Activated CD4-positive, alpha-beta T cell treated with anti-CD3 and anti-CD28 coated beads, Interleukin-2, amount 10 ng/mL, durations not matched to agents 7 days and 5 days (primary cell): ENCODE measurements at regions not wholly inside any gene's neighbourhood (a gene's known extent, or its start where the extent isn't known, plus 50 kb on each side); places are given as distances from the start of the nearest gene placed in this dataset.
"Not testable (repeated sequence)": the region's sequence is repeated elsewhere in the genome, so short reads cannot be mapped to it uniquely, and the experiment has no call there.

ENCODE experiments used
- CTCF ChIA-PET: fragments of 350-600 bp; sonication (Branson Sonifier 250); formaldehyde crosslinking; loops from one replicate; lab custom pipeline; 2021; ENCODE audit warnings: antibody characterized with exemption; lab: Charles Lee
- POLR2A ChIA-PET: fragments of 350-600 bp; sonication (Branson Sonifier 250); formaldehyde crosslinking; loops from one replicate; lab custom pipeline; 2021; ENCODE audit warnings: antibody characterized with exemption; lab: Charles Lee
- DNase-seq: peaks from one replicate; pipeline ENCODE4 v3.0.0-alpha.2; 2020
- H3K27ac Mint-ChIP-seq: one replicate; pipeline ENCODE4 v1.8.0; 2021; ENCODE audit warnings: mild to moderate bottlenecking, moderate library complexity, mixed read lengths
- H3K27me3 Mint-ChIP-seq: one replicate; pipeline ENCODE4 v1.8.0; 2021; ENCODE audit warnings: mixed read lengths
- H3K36me3 Mint-ChIP-seq: one replicate; pipeline ENCODE4 v1.8.0; 2021; ENCODE audit warnings: low read depth, mixed read lengths
- H3K4me1 Mint-ChIP-seq: one replicate; pipeline ENCODE4 v1.8.0; 2021; ENCODE audit warnings: mixed read lengths
- H3K4me3 Mint-ChIP-seq: one replicate; pipeline ENCODE4 v1.8.0; 2021; ENCODE audit warnings: mild to moderate bottlenecking, moderate library complexity, mixed read lengths
- H3K9me3 Mint-ChIP-seq: one replicate; pipeline ENCODE4 v1.8.0; 2021; ENCODE audit warnings: mixed read lengths

- peak overlapping the region; percentile 96 for H3K27ac Mint-ChIP-seq
- no peak for DNase-seq
- H3K27me3 Mint-ChIP-seq, result no peaks in the 10 kb centered on the region
- CTCF ChIA-PET, result interaction anchor here (0.7 to 1.5 kb wide), 4 partner anchors 8 to 149 kb away, joined by 4 read pairs; no protein-coding TSS in a partner anchor
- peak overlapping the region; percentile 85 for H3K4me3 Mint-ChIP-seq
- H3K36me3 Mint-ChIP-seq, result no peaks in the 10 kb centered on the region
- peaks cover 4% of the 10 kb centered on the region for H3K9me3 Mint-ChIP-seq
- POLR2A ChIA-PET, result no interaction called here
- peaks cover 10% of the 10 kb centered on the region for H3K4me1 Mint-ChIP-seq
These were observed 114.1 kb downstream of the NRN1 start for GRCh38 chr6:5892669-5893068.

DNA sequence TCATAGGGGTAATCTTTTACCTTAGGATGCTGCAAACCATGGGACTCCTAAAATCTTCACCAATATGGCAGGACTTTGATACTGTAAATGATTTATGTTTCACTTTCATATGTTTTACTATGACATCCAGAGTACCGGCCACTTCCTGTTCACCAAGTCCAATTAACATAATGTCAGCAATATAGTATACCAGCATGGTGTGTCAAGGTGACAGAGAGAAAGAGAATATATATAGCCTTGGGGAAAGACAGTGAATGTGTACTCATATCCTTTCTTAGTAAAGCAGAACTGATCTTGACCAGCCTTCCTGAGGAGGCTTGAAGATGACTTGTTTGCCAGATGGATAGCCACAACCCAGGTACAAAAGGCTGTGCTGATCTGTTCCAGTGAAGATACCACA is 127.9 kb downstream of the NRN1 start:
- Mint-ChIP-seq H3K9me3 (peaks cover 11% of the 10 kb centered on the region), H3K36me3 (no peaks in the 10 kb centered on the region), H3K27ac (no peak overlapping the region), H3K4me1 (peaks cover 18% of the 10 kb centered on the region), H3K27me3 (peaks cover 5% of the 10 kb centered on the region), H3K4me3 (no peak overlapping the region)
- DNase-seq, result no peak
- ChIA-PET POLR2A (no interaction called here), CTCF (no interaction called here)

DNA sequence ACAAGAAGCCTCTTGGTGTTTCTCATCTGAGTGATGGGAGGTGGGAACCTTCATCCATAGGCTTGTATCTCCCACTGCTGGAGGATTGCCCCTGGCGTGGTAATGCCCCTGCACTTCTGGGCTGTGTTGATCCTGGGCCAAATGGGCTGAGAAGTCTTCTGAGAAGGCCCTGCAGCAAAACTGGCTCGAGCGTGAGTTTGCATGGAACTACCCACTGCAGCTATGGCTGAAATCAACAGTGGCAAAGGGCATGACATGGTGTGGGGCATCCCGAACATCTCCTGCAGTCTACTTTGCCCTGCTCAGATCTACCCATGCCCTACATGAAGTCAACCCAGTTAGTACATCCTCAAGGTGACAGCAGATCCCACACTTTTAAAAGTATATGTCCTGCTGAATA is 130.6 kb downstream of the NRN1 start:
- Mint-ChIP-seq H3K36me3 (peaks cover 8% of the 10 kb centered on the region), H3K4me1 (peaks cover 28% of the 10 kb centered on the region), H3K27me3 (no peaks in the 10 kb centered on the region), H3K4me3 (no peak overlapping the region), H3K27ac (no peak overlapping the region), H3K9me3 (peaks cover 19% of the 10 kb centered on the region)
- CTCF ChIA-PET, result interaction anchor here (0.8 kb wide), 1 partner anchor 16 kb away, joined by 4 read pairs; no protein-coding TSS in a partner anchor
- POLR2A ChIA-PET, result no interaction called here
- DNase-seq, result no peak

DNA sequence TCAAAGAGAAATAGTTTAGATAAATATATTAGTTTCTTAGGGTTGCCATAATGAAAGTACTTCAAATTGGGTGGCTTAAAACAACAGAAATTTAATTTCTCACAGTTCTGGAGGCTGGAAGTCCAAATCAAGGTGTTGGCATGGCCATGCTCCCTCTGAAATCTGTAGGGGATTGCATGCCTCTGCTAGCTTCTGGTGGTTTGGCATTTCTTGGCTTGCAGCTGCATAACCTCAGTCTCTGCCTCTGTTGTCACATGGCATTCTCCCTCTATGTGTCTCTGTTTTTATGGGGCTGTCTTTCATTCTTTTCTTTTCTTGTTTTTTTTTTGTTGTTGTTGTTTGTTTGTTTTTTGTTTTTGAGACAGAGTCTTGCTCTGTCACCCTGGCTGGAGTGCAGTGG is 132.7 kb downstream of the NRN1 start:
- CTCF ChIA-PET, result interaction anchor here (0.7 to 1.0 kb wide), 2 partner anchors 10 to 144 kb away, joined by 3 to 4 read pairs; no protein-coding TSS in a partner anchor
- H3K27ac Mint-ChIP-seq, H3K36me3 Mint-ChIP-seq, H3K4me3 Mint-ChIP-seq, POLR2A ChIA-PET, H3K27me3 Mint-ChIP-seq, DNase-seq: not testable (repeated sequence)
- Mint-ChIP-seq H3K4me1 (peaks cover 40% of the 10 kb centered on the region), H3K9me3 (peaks cover 17% of the 10 kb centered on the region)

DNA sequence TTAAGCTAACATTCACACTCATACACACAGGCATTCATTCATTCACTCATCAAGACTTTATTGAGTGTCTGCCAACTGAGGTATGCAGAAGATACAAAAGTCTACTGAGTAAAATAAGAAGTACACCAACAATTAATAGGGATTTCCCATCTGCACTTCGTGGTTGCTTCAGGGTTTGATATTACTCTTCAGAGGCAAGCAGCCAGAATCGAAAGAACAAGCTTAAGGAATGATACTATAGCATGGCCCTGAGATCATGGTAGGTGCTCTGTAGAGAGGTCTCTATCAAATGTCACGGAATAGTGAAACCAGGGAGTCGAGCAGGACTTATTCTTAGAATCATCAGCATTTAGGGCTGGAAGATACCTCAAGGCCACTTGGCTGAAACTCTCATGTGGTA is 135.4 kb downstream of the NRN1 start:
- Mint-ChIP-seq H3K9me3 (peaks cover 10% of the 10 kb centered on the region), H3K36me3 (peaks cover 14% of the 10 kb centered on the region), H3K4me3 (no peak overlapping the region), H3K4me1 (peaks cover 54% of the 10 kb centered on the region), H3K27me3 (no peaks in the 10 kb centered on the region), H3K27ac (no peak overlapping the region)
- no peak for DNase-seq
- ChIA-PET POLR2A (interaction anchor here (0.8 kb wide), 1 partner anchor 263 kb away, joined by 5 read pairs; no protein-coding TSS in a partner anchor), CTCF (no interaction called here)

GRCh38 chr6:5869676-5870075 is 137.0 kb downstream of the NRN1 start:
- Mint-ChIP-seq H3K9me3 (peaks cover 19% of the 10 kb centered on the region), H3K4me1 (peaks cover 64% of the 10 kb centered on the region), H3K27ac (peak overlapping the region; percentile 86), H3K36me3 (peaks cover 22% of the 10 kb centered on the region), H3K4me3 (no peak overlapping the region), H3K27me3 (no peaks in the 10 kb centered on the region)
- POLR2A ChIA-PET, result no interaction called here
- CTCF ChIA-PET, result interaction anchor here (0.5 to 0.6 kb wide), 2 partner anchors 10 to 239 kb away, joined by 3 read pairs; no protein-coding TSS in a partner anchor
- no peak for DNase-seq

DNA sequence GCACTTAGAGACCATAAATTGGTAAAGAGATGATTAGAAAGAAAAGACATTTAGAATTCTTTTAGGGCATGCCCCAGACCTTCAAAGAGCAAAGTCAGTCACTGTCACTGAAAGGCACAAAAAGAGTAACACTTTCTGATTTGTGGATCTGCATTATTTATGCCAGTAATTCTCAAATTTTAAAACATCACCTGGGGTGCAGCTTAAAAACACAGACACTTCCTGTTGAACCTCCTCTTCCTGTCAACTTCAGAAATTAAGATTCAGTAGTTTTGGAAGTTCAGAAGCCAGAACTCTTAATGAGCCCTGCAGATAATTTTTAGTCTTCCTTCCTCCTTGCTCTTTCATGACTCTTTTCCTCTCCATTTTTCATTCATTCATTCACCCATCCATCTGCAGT is 137.5 kb downstream of the NRN1 start:
- DNase-seq, result no peak
- CTCF ChIA-PET, result interaction anchor here (0.5 to 0.6 kb wide), 2 partner anchors 11 to 239 kb away, joined by 3 read pairs; no protein-coding TSS in a partner anchor

GRCh38 chr6:5866547-5867051 is 140.1 kb downstream of the NRN1 start:
- ChIA-PET CTCF (interaction anchor here (0.5 kb wide), 1 partner anchor 251 kb away, joined by 5 read pairs; no protein-coding TSS in a partner anchor), POLR2A (no interaction called here)
- peaks cover 22% of the 10 kb centered on the region for H3K36me3 Mint-ChIP-seq
- peak overlapping the region; percentile 89 for H3K27ac Mint-ChIP-seq
- H3K4me1 Mint-ChIP-seq, result peaks cover 47% of the 10 kb centered on the region
- peaks cover 14% of the 10 kb centered on the region for H3K9me3 Mint-ChIP-seq
- peak overlapping the region; percentile 64 for H3K4me3 Mint-ChIP-seq
- no peaks in the 10 kb centered on the region for H3K27me3 Mint-ChIP-seq
- DNase-seq, result no peak

More for the DNA sequence above, 137.5 kb downstream of the NRN1 start:
- no peak overlapping the region for H3K4me3 Mint-ChIP-seq
- H3K27ac Mint-ChIP-seq, result peak overlapping the region; percentile 86
- H3K27me3 Mint-ChIP-seq, result no peaks in the 10 kb centered on the region
- H3K36me3 Mint-ChIP-seq, result peaks cover 24% of the 10 kb centered on the region
- H3K4me1 Mint-ChIP-seq, result peaks cover 61% of the 10 kb centered on the region
- POLR2A ChIA-PET, result no interaction called here
- peaks cover 19% of the 10 kb centered on the region for H3K9me3 Mint-ChIP-seq

DNA sequence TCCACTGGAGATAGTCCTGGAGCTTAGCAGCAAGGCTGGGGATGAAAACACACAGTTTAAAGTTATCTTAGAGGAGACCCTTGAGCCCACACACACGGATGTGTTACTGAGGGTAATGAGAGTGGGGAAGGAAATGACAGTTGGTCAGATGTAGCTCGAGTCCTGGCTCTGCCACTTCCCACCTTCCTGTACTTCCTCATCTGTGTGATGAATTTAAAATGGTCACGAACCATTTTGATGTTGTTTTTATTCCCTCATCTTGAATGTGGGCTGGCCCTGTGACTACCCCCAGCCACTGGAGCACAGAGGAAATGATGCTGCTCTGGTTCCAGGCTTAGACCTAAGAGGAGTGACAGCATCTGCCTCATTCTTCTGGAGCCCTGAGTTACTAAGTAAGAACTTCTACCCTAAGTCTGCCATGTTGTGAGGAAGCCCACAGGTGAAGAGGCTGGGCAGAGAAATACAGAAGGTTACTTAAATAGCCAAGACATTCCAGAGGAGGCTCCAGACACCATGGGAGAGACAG is 141.2 kb downstream of the NRN1 start:
- Mint-ChIP-seq H3K27ac (peak overlapping the region; percentile 72), H3K4me3 (no peak overlapping the region), H3K36me3 (peaks cover 19% of the 10 kb centered on the region), H3K9me3 (peaks cover 12% of the 10 kb centered on the region), H3K4me1 (peaks cover 49% of the 10 kb centered on the region), H3K27me3 (peaks cover 4% of the 10 kb centered on the region)
- POLR2A ChIA-PET, result no interaction called here
- CTCF ChIA-PET, result interaction anchor here (0.9 kb wide), 1 partner anchor 33 kb away, joined by 3 read pairs; no protein-coding TSS in a partner anchor
- no peak for DNase-seq

DNA sequence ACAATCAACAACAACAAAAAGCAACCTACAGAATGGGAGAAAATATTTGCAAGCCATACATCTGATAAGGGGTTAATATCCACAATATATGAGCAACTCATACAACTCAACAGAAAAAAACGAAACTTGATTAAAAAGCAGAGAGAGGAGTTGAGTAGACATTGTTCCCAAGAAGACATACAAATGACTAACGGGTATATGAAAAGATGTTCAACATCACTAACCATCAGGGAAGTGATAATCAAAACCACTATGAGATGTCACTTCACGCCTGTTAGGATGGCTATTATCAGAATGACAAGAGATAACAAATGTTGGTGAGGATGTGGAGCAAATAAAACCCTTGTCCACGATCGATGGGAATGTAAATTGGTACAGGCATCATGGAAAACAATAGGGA is 145.9 kb downstream of the NRN1 start:
- Mint-ChIP-seq H3K27me3 (peaks cover 4% of the 10 kb centered on the region), H3K27ac (no peak overlapping the region), H3K9me3 (peaks cover 13% of the 10 kb centered on the region), H3K4me3 (no peak overlapping the region), H3K4me1 (peaks cover 16% of the 10 kb centered on the region), H3K36me3 (peaks cover 14% of the 10 kb centered on the region)
- POLR2A ChIA-PET, result no interaction called here
- DNase-seq, result no peak
- CTCF ChIA-PET, result no interaction called here

GRCh38 chr6:5855787-5856470 is 150.8 kb downstream of the NRN1 start:
- ChIA-PET CTCF (no interaction called here), POLR2A (no interaction called here)
- no peak overlapping the region for H3K4me3 Mint-ChIP-seq
- DNase-seq, result no peak
- H3K27me3 Mint-ChIP-seq, result peaks cover 7% of the 10 kb centered on the region
- H3K9me3 Mint-ChIP-seq, result peaks cover 5% of the 10 kb centered on the region
- peaks cover 1% of the 10 kb centered on the region for H3K36me3 Mint-ChIP-seq
- H3K27ac Mint-ChIP-seq, result no peak overlapping the region
- peaks cover 11% of the 10 kb centered on the region for H3K4me1 Mint-ChIP-seq

- POLR2A ChIA-PET, result no interaction called here
- CTCF ChIA-PET, result no interaction called here
These were observed 151.8 kb downstream of the NRN1 start for GRCh38 chr6:5854899-5855298.

DNA sequence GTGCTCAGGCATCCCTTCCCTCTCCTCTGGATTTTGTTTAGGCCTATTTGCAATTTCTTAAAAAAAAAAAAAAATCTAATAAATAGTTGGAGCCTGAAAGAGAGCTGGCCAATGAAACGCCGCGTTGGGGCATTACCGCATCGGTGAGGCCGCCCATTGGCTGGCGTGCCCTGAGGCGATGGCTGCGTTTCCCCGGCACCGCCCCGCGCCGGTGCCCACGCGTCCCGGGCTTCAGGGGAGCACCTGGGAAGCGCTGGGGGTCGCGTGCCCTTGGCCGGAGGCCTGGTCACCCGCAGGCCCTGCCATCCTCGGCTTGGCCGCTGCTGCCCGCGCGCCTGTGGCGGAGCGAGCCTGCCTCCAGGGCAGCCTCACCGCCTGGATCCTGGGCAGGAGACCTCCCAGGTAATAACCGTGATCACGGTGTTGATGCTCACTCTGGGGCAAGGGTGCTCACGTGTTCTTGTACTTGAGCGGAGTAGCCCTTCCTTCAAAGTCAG is 155.4 kb downstream of the NRN1 start:
- Mint-ChIP-seq H3K27me3 (peaks cover 16% of the 10 kb centered on the region), H3K4me3 (peak overlapping the region; percentile 65), H3K4me1 (peaks cover 17% of the 10 kb centered on the region), H3K36me3 (no peaks in the 10 kb centered on the region), H3K27ac (peak overlapping the region; percentile 68), H3K9me3 (no peaks in the 10 kb centered on the region)
- ChIA-PET POLR2A (interaction anchor here (0.7 kb wide), 1 partner anchor 90 kb away, joined by 5 read pairs; no protein-coding TSS in a partner anchor), CTCF (interaction anchor here (0.6 to 1.5 kb wide), 2 partner anchors 14 to 586 kb away, joined by 3 to 6 read pairs; no protein-coding TSS in a partner anchor)
- DNase-seq, result peak; percentile 67

More at GRCh38 chr6:5854899-5855298, 151.8 kb downstream of the NRN1 start:
- Mint-ChIP-seq H3K9me3 (peaks cover 1% of the 10 kb centered on the region), H3K27ac (no peak overlapping the region), H3K27me3 (peaks cover 5% of the 10 kb centered on the region), H3K4me3 (no peak overlapping the region), H3K4me1 (peaks cover 11% of the 10 kb centered on the region), H3K36me3 (peaks cover 1% of the 10 kb centered on the region)
- no peak for DNase-seq
